Stomach (tissue), 4 donors: ENCODE measurements at regions not wholly inside any gene's neighbourhood (a gene's known extent, or its start where the extent isn't known, plus 50 kb on each side); places are given as distances from the start of the nearest gene placed in this dataset.

Source experiments
- POLR2AphosphoS5 ChIP-seq, 3 donors: sonication (generic); formaldehyde crosslinking; IDR thresholded peaks; one replicate each; pipeline ENCODE4 v1.6.1; 2016; ENCODE audit warnings: antibody characterized with exemption in 3 of 3
- TF ChIP-seq, protein P1 (sequence below), 7 experiments: fragments of 450-650 bp in 4 of 7; fragments of 200-600 bp in 3 of 7; sonication (generic) in 3 of 7; IDR thresholded peaks; one replicate each; pipeline ENCODE4 v1.5.1; 2016 to 2019; ENCODE audit warnings: antibody characterized with exemption in 7 of 7, control low read depth in 2 of 7, mild to moderate bottlenecking in 1 of 7

DNA sequence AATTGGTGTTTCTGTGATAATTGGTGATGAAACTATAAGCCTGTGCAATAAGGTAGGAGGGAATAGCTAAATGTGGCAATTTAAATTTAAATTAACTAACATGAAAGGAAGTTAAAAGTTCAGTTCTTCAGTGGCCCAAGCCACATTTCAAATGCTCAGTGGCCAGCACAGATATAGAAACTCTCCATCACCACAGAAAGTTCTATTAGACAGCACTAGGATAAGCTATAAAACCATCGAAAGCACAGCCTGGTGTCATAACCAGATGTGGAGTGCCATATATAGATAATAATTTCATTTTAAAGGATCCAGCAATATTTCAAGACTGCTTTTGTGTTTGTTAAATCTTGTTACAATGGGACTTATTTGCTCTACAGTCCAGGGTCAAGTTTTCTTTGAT lies 119.3 kb upstream of the NR3C2 start:
- TF ChIP-seq POLR2AphosphoS5 (IDR thresholded peaks at IDR 0.05) = no peak
- TF ChIP-seq, protein P1, sequence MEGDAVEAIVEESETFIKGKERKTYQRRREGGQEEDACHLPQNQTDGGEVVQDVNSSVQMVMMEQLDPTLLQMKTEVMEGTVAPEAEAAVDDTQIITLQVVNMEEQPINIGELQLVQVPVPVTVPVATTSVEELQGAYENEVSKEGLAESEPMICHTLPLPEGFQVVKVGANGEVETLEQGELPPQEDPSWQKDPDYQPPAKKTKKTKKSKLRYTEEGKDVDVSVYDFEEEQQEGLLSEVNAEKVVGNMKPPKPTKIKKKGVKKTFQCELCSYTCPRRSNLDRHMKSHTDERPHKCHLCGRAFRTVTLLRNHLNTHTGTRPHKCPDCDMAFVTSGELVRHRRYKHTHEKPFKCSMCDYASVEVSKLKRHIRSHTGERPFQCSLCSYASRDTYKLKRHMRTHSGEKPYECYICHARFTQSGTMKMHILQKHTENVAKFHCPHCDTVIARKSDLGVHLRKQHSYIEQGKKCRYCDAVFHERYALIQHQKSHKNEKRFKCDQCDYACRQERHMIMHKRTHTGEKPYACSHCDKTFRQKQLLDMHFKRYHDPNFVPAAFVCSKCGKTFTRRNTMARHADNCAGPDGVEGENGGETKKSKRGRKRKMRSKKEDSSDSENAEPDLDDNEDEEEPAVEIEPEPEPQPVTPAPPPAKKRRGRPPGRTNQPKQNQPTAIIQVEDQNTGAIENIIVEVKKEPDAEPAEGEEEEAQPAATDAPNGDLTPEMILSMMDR (IDR thresholded peaks at IDR 0.05) = no peak
